PC-9 (cell line): ENCODE measurements at regions not wholly inside any gene's neighbourhood (a gene's known extent, or its start where the extent isn't known, plus 50 kb on each side); places are given as distances from the start of the nearest gene placed in this dataset.

ENCODE experiments used
- BruUV-seq: library from RNA; stranded (reverse); fragments of 400-500 nt; replicated peaks from 2 replicates; lab custom pipeline; 2021; lab: Mats Ljungman, UMichigan
- CTCF ChIA-PET: fragments of 300-600 bp; sonication (Branson Sonifier 250); formaldehyde crosslinking; loops from one replicate; lab custom pipeline; 2022; ENCODE audit warnings: antibody characterized with exemption; lab: Charles Lee
- POLR2A ChIA-PET: fragments of 300-600 bp; sonication (Branson Sonifier 250); formaldehyde crosslinking; loops from one replicate; lab custom pipeline; 2022; ENCODE audit warnings: antibody characterized with exemption; ENCODE audit not compliant: unreplicated experiment; lab: Charles Lee
- DNase-seq, 2 experiments: peaks; one replicate each; pipeline versions ENCODE4 v3.0.0 to v3.0.0-alpha.2; 2015 to 2022; ENCODE audit warnings: mixed read lengths in 1 of 2
- H2AFZ ChIP-seq: fragments of 200-600 bp; sonication (generic); 2 replicates; pipeline ENCODE4 v1.8.1; 2017; ENCODE audit warnings: antibody characterized with exemption
- H3F3A ChIP-seq: fragments of 200-600 bp; sonication (generic); 2 replicates; pipeline ENCODE4 v1.8.1; 2017; ENCODE audit warnings: antibody characterized with exemption, mild to moderate bottlenecking, low read depth; ENCODE audit not compliant: insufficient read depth
- H3K27ac ChIP-seq: fragments of 200-600 bp; sonication (generic); 2 replicates; pipeline ENCODE4 v1.6.1; 2016; ENCODE audit warnings: mixed run types
- H3K27me3 ChIP-seq: fragments of 200-600 bp; sonication (generic); 2 replicates; pipeline ENCODE4 v1.6.1; 2016; ENCODE audit warnings: low read depth, mixed run types; ENCODE audit not compliant: insufficient read depth
- H3K36me3 ChIP-seq: fragments of 200-600 bp; sonication (generic); 2 replicates; pipeline ENCODE4 v1.6.1; 2016; ENCODE audit warnings: low read depth, mixed run types
- H3K4me1 ChIP-seq: fragments of 200-600 bp; sonication (generic); replicated peaks from 2 replicates; pipeline ENCODE4 v1.6.1; 2016; ENCODE audit warnings: mixed run types; ENCODE audit not compliant: insufficient read depth
- H3K4me2 ChIP-seq: fragments of 200-600 bp; sonication (generic); 2 replicates; pipeline ENCODE4 v1.6.1; 2017; ENCODE audit warnings: mixed run types
- H3K4me3 ChIP-seq: fragments of 200-600 bp; sonication (generic); 2 replicates; pipeline ENCODE4 v1.6.1; 2016; ENCODE audit warnings: mixed run types
- H3K79me2 ChIP-seq: fragments of 200-600 bp; sonication (generic); 2 replicates; pipeline ENCODE4 v1.6.1; 2017; ENCODE audit warnings: low read depth, mixed run types
- H3K9me2 ChIP-seq: fragments of 200-600 bp; sonication (generic); 2 replicates; pipeline ENCODE4 v1.8.1; 2017; ENCODE audit warnings: mild to moderate bottlenecking; ENCODE audit not compliant: insufficient read depth
- H3K9me3 ChIP-seq: fragments of 200-600 bp; sonication (generic); 2 replicates; pipeline ENCODE4 v1.8.1; 2016; ENCODE audit warnings: low read depth; ENCODE audit not compliant: insufficient read depth
- H4K20me1 ChIP-seq: fragments of 200-600 bp; sonication (generic); 2 replicates; pipeline ENCODE4 v1.8.1; 2017; ENCODE audit not compliant: insufficient read depth
- EZH2 ChIP-seq: fragments of 200-600 bp; sonication (generic); IDR thresholded peaks from 2 replicates; pipeline ENCODE4 v1.8.0; 2017; ENCODE audit warnings: antibody characterized with exemption, low read depth
- intact Hi-C: fragments of 100-400 bp; cut with micrococcal nuclease; formaldehyde crosslinking; loops from one replicate; pipeline ENCODE4 v1.10.0; 2022; ENCODE audit not compliant: unreplicated experiment
- TF ChIP-seq, protein P1 (sequence below): fragments of 200-600 bp; sonication (generic); conservative IDR thresholded peaks from 2 replicates; pipeline ENCODE4 v1.6.1; 2017; ENCODE audit warnings: mixed run types, antibody characterized with exemption, mild to moderate bottlenecking, moderate library complexity

DNA sequence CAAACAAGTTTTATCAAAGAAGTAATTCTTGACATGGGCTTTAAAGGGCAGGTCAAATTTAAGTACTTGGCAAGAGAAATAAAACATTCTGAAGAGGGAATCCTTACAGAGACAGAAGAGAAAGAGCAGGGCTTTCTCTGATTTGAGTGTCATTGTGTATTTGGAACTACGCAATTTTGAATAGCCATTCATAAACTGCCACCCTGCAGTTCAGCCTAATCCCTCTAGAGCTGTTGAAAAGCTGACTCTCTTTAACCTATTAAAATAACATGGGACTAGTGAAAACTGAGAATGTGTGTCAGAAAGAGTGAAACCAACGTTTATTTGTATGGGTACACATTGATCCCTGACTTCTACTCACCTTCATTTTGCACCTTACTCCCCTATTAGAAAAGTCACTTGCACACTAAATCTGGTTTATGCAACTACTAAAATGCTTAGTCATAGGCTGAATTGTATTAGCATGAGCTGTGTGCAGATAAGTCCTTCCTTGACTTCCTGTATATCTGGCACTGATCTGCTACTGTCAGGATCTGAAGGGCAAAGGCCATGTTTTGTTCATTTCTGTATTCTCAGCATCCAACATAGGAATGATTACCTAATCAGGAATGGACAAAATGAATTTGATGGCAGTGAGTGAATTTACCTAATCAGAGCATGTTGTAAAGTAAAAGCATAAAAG, 458.9 kb downstream of the NOVA1 start:
- Histone ChIP-seq H3K79me2 (no peaks in the 10 kb centered on the region), H3K9me3 (no peaks in the 10 kb centered on the region), H3K4me3 (no peak overlapping the region), H4K20me1 (no peaks in the 10 kb centered on the region), H3K36me3 (no peaks in the 10 kb centered on the region), H3K4me1 (no peaks in the 10 kb centered on the region; the same call in 1 of the 2 replicates), H3F3A (no peaks in the 10 kb centered on the region), H3K4me2 (no peak overlapping the region), H3K27me3 (no peaks in the 10 kb centered on the region), H3K27ac (no peak overlapping the region), H2AFZ (no peak overlapping the region), H3K9me2 (no peaks in the 10 kb centered on the region)
- ChIA-PET CTCF (no interaction called here), POLR2A (no interaction called here)
- intact Hi-C loops: no loop called here
- DNase-seq: no peak
- TF ChIP-seq EZH2: no peak
- TF ChIP-seq, protein P1, sequence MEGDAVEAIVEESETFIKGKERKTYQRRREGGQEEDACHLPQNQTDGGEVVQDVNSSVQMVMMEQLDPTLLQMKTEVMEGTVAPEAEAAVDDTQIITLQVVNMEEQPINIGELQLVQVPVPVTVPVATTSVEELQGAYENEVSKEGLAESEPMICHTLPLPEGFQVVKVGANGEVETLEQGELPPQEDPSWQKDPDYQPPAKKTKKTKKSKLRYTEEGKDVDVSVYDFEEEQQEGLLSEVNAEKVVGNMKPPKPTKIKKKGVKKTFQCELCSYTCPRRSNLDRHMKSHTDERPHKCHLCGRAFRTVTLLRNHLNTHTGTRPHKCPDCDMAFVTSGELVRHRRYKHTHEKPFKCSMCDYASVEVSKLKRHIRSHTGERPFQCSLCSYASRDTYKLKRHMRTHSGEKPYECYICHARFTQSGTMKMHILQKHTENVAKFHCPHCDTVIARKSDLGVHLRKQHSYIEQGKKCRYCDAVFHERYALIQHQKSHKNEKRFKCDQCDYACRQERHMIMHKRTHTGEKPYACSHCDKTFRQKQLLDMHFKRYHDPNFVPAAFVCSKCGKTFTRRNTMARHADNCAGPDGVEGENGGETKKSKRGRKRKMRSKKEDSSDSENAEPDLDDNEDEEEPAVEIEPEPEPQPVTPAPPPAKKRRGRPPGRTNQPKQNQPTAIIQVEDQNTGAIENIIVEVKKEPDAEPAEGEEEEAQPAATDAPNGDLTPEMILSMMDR: no peak
- no TSS peak for BruUV-seq

DNA sequence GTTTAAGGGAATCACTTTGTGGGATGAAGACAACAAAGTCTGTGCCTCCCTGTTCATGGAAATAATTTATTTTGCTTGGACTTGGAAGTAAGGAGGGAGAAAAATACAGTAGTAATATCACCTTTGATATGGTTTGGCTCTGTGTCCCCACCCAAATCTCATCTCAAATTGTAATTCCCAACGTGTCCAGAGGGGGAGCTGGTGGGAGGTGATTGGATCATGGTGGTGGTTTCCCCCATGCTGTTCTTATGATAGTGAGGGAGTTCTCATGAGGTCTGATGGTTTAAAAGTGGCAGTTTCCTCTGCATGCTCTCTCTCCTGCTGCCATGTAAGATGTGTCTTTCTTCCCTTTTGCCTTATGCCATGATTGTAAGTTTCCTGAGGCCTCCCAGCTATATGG, 460.7 kb downstream of the NOVA1 start:
- Histone ChIP-seq H3K4me1 (no peaks in the 10 kb centered on the region; the same call in 1 of the 2 replicates), H3K4me2 (no peak overlapping the region), H3K79me2 (no peaks in the 10 kb centered on the region), H3K9me3 (no peaks in the 10 kb centered on the region), H3K9me2 (no peaks in the 10 kb centered on the region), H3K36me3 (no peaks in the 10 kb centered on the region), H3K27me3 (no peaks in the 10 kb centered on the region), H2AFZ (no peak overlapping the region), H4K20me1 (no peaks in the 10 kb centered on the region), H3F3A (no peaks in the 10 kb centered on the region), H3K27ac (no peak overlapping the region), H3K4me3 (no peak overlapping the region)
- BruUV-seq: no TSS peak
- POLR2A ChIA-PET: no interaction called here
- intact Hi-C loops: no loop called here
- no peak for DNase-seq
- CTCF ChIA-PET: no interaction called here
- TF ChIP-seq EZH2: no peak
- TF ChIP-seq, protein P1: no peak

DNA sequence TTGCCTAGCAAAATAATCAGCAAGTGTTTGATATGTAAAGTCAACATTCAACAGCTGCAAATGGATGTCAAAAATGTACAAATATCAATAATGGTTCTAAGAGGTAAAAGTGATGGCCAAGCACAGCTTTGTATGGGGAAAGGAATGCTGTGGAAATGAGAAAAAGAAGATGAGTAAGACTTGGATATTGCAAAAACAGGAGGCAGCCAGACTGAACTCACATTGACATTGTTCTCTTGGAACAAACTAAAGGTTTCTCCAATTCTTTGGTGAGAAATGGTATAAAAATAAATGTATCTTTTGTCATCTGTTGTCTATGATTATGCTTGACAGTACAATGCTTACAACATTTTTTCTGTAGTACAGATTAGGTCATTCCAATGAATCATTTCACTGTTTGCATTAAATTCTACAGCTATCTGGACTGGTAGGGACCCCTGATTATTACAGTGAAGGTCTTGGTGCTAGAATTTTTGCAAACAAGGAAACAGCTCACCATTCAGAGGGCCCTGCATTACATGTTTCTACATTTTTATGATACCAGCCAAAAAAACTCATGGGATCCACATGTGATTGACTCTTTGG, 465.7 kb downstream of the NOVA1 start:
- Histone ChIP-seq H3K79me2 (no peaks in the 10 kb centered on the region), H3K27me3 (no peaks in the 10 kb centered on the region), H3K36me3 (no peaks in the 10 kb centered on the region), H3F3A (no peaks in the 10 kb centered on the region), H2AFZ (no peak overlapping the region), H3K4me1 (no peaks in the 10 kb centered on the region), H4K20me1 (no peaks in the 10 kb centered on the region), H3K4me3 (no peak overlapping the region), H3K27ac (no peak overlapping the region), H3K9me3 (no peaks in the 10 kb centered on the region), H3K9me2 (no peaks in the 10 kb centered on the region), H3K4me2 (no peak overlapping the region)
- no peak for TF ChIP-seq EZH2
- TF ChIP-seq, protein P1: no peak
- ChIA-PET POLR2A (no interaction called here), CTCF (no interaction called here)
- DNase-seq: no peak
- BruUV-seq: no TSS peak
- intact Hi-C loops: no loop called here
